ENCODE measurements at regions not wholly inside any gene's neighbourhood (a gene's known extent, or its start where the extent isn't known, plus 50 kb on each side); places are given as distances from the start of the nearest gene placed in this dataset.

- Histone ChIP-seq H3K4me3 (ENCODE audit: control extremely low read depth in 1 of 5, extremely low read depth in 1 of 5, insufficient read depth in 1 of 5, low read depth in 2 of 5, low read length in 4 of 5) (no peak overlapping the region), H3K9ac (ENCODE audit: low read length) (no peak overlapping the region), H3K9me3 (ENCODE audit: control extremely low read depth in 1 of 3, control insufficient read depth in 2 of 3, insufficient read depth in 1 of 3, low read length in 2 of 3) (peaks cover 0 to 7% (median 0%) of the 10 kb centered on the region in 3 donors), H3K4me1 (ENCODE audit: control insufficient read depth in 2 of 2, insufficient read depth in 2 of 2, low read length in 2 of 2) (peaks cover 7 to 10% of the 10 kb centered on the region in 2 donors), H2AFZ (ENCODE audit: insufficient read depth, low read depth, low read length, poor library complexity, severe bottlenecking) (no peak overlapping the region), H3K79me2 (ENCODE audit: control insufficient read depth, insufficient read depth, low read length) (no peaks in the 10 kb centered on the region), H3K36me3 (replicated peaks in 1 of 2; ENCODE audit: control extremely low read depth in 1 of 2, control insufficient read depth in 1 of 2, extremely low read depth in 1 of 2, insufficient read depth in 2 of 2, low read length in 1 of 2) (no peaks in the 10 kb centered on the region), H4K20me1 (ENCODE audit: control insufficient read depth, insufficient read depth, low read length, poor library complexity, severe bottlenecking) (no peaks in the 10 kb centered on the region), H3K27ac (ENCODE audit: low read length in 2 of 2) (no peak overlapping the region), H3K27me3 (replicated peaks in 1 of 4; ENCODE audit: control extremely low read depth in 1 of 4, control insufficient read depth in 3 of 4, insufficient read depth in 4 of 4, low read length in 3 of 4) (peaks cover 0 to 2% (median 0%) of the 10 kb centered on the region in 4 experiments), H3K4me2 (replicated peaks; ENCODE audit: low read depth, low read length, poor library complexity, severe bottlenecking) (no peak overlapping the region)
- 91% methylated on average over 4 of the region's 4 CpGs for WGBS (ENCODE audit: insufficient coverage)
- no peak overlapping the region for H3K4me3 Mint-ChIP-seq
- TF ChIP-seq EZH2 (IDR thresholded peaks at IDR 0.05; ENCODE audit: borderline replicate concordance, insufficient read depth, low read depth, low read length, poor library complexity, severe bottlenecking) (no peak), CTCF (IDR thresholded peaks at IDR 0.05) (no peak)
- DNase-seq (no peak), ATAC-seq (ENCODE audit: low read depth) (no peak)
- no peaks in the 10 kb centered on the region for H3K9me3 Mint-ChIP-seq (ENCODE audit: insufficient read depth)
- POLR2A ChIA-PET, result no interaction called here
- peaks cover 12% of the 10 kb centered on the region for H3K4me1 Mint-ChIP-seq
- H3K27me3 Mint-ChIP-seq, result no peaks in the 10 kb centered on the region
- CTCF ChIA-PET, result no interaction called here
- intact Hi-C loops (cut with micrococcal nuclease), result no loop called here
- H3K27ac Mint-ChIP-seq, result no peak overlapping the region
These were observed 52.5 kb upstream of the LGALSL start for GRCh38 chr2:64401529-64401880.

- no peaks in the 10 kb centered on the region for H4K20me1 ChIP-seq (ENCODE audit: control insufficient read depth, insufficient read depth, low read length, poor library complexity, severe bottlenecking)
- TF ChIP-seq CTCF (IDR thresholded peaks at IDR 0.05) (no peak), EZH2 (IDR thresholded peaks at IDR 0.05; ENCODE audit: borderline replicate concordance, insufficient read depth, low read depth, low read length, poor library complexity, severe bottlenecking) (no peak)
- no CpG with 5 or more reads among the region's 1 CpG for WGBS (ENCODE audit: insufficient coverage)
- H3K36me3 ChIP-seq (replicated peaks in 1 of 2; ENCODE audit: control extremely low read depth in 1 of 2, control insufficient read depth in 1 of 2, extremely low read depth in 1 of 2, insufficient read depth in 2 of 2, low read length in 1 of 2), result no peaks in the 10 kb centered on the region
- H3K27me3 ChIP-seq (replicated peaks in 1 of 4; ENCODE audit: control extremely low read depth in 1 of 4, control insufficient read depth in 3 of 4, insufficient read depth in 4 of 4, low read length in 3 of 4), result peaks cover 0 to 2% (median 0%) of the 10 kb centered on the region in 4 experiments
- no peak overlapping the region for H3K27ac ChIP-seq (ENCODE audit: low read length in 2 of 2)
- no peak overlapping the region for H3K4me3 ChIP-seq (ENCODE audit: control extremely low read depth in 1 of 5, extremely low read depth in 1 of 5, insufficient read depth in 1 of 5, low read depth in 2 of 5, low read length in 4 of 5)
- POLR2A ChIA-PET, result no interaction called here
- intact Hi-C loops (cut with micrococcal nuclease), result no loop called here
- peaks cover 0 to 9% (median 0%) of the 10 kb centered on the region in 3 donors for H3K9me3 ChIP-seq (ENCODE audit: control extremely low read depth in 1 of 3, control insufficient read depth in 2 of 3, insufficient read depth in 1 of 3, low read length in 2 of 3)
- no peak for ATAC-seq (ENCODE audit: low read depth)
- H3K27me3 Mint-ChIP-seq, result no peaks in the 10 kb centered on the region
- no peak overlapping the region for H2AFZ ChIP-seq (ENCODE audit: insufficient read depth, low read depth, low read length, poor library complexity, severe bottlenecking)
- DNase-seq, result no peak
- H3K27ac Mint-ChIP-seq, result no peak overlapping the region
- no peaks in the 10 kb centered on the region for H3K9me3 Mint-ChIP-seq (ENCODE audit: insufficient read depth)
- H3K79me2 ChIP-seq (ENCODE audit: control insufficient read depth, insufficient read depth, low read length), result no peaks in the 10 kb centered on the region
- H3K4me1 Mint-ChIP-seq, result peaks cover 12% of the 10 kb centered on the region
- H3K9ac ChIP-seq (ENCODE audit: low read length), result no peak overlapping the region
- H3K4me2 ChIP-seq (replicated peaks; ENCODE audit: low read depth, low read length, poor library complexity, severe bottlenecking), result no peak overlapping the region
- H3K4me3 Mint-ChIP-seq, result no peak overlapping the region
- peaks cover 7 to 10% of the 10 kb centered on the region in 2 donors for H3K4me1 ChIP-seq (ENCODE audit: control insufficient read depth in 2 of 2, insufficient read depth in 2 of 2, low read length in 2 of 2)
- CTCF ChIA-PET, result no interaction called here
These were observed 51.1 kb upstream of the LGALSL start for GRCh38 chr2:64402876-64403275.

Measured in B cell (primary cell).